Hematopoietic multipotent progenitor cell treated with erythropoietin and hydrocortisone succinate and interleukin-3 and kit ligand, for 17 days (in vitro differentiated cells): ENCODE measurements at regions not wholly inside any gene's neighbourhood (a gene's known extent, or its start where the extent isn't known, plus 50 kb on each side); places are given as distances from the start of the nearest gene placed in this dataset.

Experiments used
- DNase-seq: peaks from one replicate; pipeline ENCODE4 v3.0.0-alpha.2; 2015; ENCODE audit warnings: low spot score

GRCh38 chr3:42037318-42037945 lies 53.7 kb upstream of the TRAK1 start:
- no peak for DNase-seq

DNA sequence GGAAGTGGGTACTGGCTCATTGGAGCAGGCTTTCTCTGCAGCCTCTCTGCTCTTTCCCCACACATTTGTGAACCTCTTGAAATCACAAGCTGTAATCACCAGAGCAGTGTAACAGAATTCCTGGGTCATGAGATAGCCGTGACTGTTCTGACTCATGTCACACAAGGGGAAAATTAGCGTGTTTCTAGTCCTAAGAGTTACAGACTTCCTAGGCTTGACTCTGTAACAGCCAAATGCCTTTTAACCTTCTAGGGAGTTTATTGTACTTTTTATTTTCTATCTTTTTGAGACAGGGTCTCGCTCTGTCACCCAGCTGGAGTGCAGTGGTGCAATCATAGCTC lies 54.7 kb upstream of the TRAK1 start:
- no peak for DNase-seq

DNA sequence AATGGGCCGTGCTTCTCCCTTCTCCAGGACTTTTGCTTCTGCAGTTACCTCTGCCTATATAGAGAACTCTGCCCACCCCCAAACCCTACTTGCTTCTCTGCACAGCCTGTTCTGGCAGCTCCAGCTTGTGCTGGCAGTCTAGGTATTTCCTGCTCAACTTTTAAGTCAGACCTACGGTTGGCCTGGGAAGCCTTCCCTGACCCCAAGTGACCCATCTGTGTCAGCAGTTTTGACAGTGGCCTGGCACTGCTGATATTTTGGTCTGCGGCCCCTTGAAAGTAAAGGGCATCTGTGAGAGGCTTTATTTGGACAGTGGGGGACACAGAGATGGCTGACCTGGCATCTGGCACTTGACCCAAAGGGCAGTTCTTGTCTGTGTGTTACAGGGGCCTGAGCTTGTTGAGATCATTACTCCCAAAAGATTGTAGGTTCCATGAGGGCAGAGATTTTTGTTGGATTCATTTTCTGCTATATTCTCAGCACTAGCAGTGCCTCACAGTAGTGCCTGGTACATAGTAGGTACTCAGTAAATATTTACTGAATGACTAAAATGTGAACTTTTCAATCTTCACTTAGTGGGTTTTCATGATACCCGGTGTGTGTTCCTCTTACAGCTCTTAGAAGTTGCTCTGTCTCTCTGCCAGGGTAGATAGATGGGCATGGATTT lies 55.2 kb upstream of the TRAK1 start:
- no peak for DNase-seq

- no peak for DNase-seq
Observed at GRCh38 chr3:42035007-42035406, 56.1 kb upstream of the TRAK1 start.

- DNase-seq: no peak
Observed at GRCh38 chr3:42033741-42034140, 57.4 kb upstream of the TRAK1 start.

DNA sequence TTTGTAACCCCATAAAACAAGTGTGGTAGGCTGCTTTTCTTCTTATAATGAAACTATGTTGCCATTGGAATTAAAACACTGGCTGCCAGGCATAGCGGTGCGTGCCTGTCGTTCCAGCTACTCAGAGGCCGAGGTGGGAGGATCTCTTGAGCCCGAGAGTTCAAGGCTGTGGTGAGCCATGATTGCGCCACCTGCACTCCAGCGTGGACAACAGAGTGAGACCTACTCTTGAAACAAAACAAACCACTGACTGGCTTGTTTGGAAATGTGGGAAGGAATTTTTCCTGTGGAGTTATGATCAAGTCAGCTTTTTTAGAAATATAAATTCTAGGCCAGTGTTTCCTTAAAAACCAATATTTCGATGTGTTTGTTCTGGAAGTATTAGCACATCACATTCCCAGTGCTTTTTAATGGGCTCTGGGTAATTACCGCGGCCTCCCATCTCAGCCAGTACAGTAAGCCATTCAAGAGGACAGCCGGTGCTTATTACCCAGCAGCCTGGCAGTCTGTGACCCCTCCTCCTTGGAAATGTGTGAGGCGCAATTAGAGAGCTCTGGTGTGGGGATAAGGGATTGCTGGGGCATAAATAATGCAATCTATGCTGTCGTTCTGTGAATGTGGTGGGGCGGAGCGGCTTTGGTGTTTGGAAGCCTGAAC lies 58.3 kb upstream of the TRAK1 start:
- no peak for DNase-seq

DNA sequence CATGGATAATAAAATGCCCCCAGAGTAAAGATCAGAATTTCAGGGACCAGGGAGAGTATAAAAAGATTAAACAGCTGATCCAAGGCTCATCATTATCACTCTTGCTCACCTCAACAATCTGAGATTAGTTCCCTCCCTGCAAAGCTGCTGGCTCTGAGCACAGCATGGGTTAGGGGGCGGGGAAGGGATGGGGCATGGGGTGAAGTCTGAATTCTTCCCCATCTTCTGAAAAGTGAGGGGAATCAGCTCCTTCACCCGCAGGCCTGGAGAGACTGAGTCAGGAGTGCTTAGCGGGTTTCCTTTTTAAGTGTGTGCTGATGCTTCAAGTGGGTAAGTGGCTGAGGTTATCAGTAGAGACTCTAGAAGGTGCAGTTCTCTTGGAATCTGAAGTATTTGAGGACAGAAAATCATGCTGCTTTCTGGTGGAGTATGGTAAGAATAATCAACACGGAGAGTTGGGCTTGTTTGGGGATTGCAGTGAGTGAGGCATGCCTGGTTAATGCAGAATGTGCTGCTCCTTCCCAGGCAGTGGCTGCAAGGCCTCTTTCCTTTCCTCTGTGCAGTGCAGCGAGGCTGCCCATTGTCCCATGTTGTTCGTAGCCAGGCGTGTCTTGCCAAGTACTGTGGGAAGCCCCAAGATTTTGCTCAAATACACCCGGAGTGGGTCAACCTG lies 59.2 kb upstream of the TRAK1 start:
- no peak for DNase-seq

DNA sequence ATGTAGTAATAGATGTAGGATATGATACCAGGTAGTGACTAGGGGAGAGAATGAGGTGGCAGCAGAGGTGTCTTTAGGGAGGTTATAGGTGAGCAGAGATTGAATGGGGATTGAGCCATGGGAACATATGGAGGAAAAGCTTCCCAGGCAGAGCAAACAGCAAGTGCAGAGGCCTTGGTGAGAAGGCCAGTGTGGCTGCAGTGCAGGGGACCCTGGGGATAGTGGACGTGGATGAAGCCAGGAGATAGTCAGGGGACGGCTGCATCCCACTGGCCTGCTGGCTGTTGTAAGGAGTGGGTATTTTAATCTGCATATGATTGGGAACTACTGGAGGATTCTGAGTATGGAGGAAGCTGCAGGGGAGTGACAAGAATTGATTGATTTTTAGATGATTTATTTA lies 62.7 kb upstream of the TRAK1 start:
- no peak for DNase-seq

DNA sequence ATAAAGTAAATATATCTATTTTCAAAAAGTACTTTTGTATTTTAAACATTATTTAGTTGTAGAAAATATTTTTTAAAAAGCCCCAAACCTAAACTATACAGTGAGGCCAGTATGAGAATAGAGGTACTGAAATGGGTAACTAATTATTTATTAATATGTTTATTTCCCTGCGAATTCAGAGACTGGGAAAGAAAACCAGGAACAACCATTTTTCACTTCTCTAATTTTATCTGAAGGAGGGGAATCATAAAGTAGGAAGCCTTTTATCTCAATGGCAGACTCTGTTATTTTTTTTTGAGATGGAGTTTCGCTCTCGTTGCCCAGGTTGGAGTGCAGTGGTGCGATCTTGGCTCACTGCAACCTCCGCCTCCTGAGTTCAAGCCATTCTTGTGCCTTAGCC lies 63.6 kb upstream of the TRAK1 start:
- no peak for DNase-seq

DNA sequence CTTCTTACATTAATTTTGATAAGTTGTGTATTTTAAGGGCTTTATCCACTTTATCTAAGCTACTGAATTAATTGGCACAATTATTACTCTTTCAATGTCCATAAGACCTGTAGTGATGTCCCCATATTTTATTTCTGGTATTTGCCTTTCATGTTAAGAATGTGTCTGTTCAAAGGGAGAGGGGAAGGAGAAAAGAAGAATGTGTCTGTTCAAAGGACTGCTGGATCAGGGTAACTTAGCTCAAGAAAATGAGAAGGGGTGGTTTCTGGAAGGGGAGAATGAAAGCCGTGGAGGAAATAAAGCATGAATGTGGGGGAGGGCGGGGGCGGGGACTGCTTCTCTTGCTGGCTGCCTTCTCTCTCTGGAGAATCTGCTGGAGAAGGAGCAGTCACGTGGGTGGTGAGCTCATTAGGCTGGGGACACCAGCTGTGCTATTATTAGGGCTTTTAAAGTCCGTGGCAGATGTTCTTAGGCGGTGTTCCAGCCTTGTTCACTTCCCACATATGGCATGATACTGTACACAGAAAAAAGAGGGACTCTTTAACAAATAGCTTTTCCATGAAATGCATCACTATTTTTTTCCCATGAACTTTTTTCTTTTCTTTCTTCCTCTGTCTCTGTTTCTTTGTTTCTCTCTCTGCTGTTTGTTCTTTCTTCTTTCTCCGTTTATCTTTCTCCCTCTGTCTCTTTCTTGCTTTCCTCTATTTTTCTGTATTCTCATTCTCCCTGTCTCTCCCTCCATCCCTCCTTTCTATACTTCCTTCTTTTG lies 63.7 kb upstream of the ULK4 start:
- no peak for DNase-seq

DNA sequence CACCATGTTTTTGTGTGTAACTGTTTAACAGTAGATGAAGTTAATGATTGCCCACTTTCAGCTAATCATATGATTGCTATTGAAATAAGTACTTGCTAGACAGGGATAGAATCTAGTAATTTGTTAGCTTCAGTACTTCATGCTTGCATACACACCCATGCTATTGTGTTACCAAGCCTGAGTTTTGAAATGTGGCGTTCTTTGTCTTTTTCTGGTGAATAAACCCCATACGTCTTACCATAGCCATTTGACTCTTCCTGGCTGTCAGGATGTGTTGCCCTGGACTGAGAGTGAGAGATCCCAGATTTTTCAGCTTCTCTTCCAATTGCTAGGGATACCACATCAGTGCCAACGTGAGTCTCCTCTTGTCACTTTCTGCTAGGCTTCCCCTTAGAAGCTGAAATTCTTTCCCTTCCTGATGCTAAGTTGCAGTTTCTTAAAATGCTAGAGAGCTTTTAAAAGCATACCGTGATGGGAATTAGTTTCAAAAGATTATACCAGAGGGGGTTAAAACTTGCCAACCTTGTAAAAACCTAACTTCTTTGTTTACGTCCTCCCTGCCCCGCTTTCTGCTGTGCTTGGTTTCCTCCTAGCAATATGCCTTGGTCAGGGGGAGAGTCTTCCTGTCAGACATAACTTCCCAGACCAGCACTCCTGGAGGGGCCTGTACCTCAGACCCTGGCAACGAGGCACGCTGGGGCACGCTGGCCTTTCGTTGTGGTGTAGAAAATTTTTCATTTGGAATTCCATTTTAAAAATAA lies 62.9 kb upstream of the ULK4 start:
- no peak for DNase-seq

- no peak for DNase-seq
Observed at GRCh38 chr3:42023380-42023779, 61.5 kb upstream of the ULK4 start.

DNA sequence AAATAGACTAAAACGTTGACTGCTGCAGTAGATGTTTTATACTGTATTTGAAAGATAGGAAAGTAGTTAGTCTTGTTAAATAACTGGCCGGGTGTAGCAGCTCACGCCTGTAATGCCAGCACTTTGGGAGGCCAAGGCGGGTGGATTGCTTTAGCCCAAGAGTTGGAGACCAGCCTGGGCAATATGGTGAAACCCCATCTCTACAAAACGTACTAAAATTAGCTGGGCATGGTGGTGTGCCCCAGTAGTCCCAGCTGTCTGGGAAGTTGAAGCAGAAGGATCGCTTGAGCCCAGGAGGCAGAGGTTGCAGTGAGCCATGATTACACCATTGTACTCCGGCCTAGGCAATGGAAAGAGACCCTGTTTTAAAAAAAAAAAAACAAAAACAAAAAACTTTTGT lies 60.5 kb upstream of the ULK4 start:
- no peak for DNase-seq

GRCh38 chr3:42020684-42021307 lies 58.9 kb upstream of the ULK4 start:
- no peak for DNase-seq

DNA sequence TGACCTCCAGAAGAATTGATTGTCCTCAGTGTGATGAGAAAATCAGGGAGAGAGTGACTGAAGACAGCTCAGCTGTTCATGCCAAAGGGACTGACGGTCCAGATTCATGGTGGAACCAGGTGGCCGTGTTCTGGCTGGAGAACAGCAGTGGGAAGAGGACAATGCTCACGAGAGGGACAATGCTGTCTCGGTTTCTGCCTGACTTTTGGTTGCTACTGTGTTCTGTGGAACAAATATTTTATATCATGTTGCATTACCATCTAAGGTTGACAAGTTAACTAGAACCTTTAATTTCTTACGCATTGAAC lies 58.0 kb upstream of the ULK4 start:
- DNase-seq: no peak

- no peak for DNase-seq
Observed at GRCh38 chr3:42019144-42019952, 57.4 kb upstream of the ULK4 start.

GRCh38 chr3:42014921-42015533 lies 53.1 kb upstream of the ULK4 start:
- DNase-seq: no peak

GRCh38 chr3:42014458-42014920 lies 52.6 kb upstream of the ULK4 start:
- no peak for DNase-seq

- DNase-seq: no peak
Observed at GRCh38 chr3:42013691-42014457, 52.0 kb upstream of the ULK4 start.
